ENCODE measurements at regions not wholly inside any gene's neighbourhood (a gene's known extent, or its start where the extent isn't known, plus 50 kb on each side); places are given as distances from the start of the nearest gene placed in this dataset.
A peak's percentile ranks its signal among the peaks of the same experiment; 100 is the strongest.

DNA sequence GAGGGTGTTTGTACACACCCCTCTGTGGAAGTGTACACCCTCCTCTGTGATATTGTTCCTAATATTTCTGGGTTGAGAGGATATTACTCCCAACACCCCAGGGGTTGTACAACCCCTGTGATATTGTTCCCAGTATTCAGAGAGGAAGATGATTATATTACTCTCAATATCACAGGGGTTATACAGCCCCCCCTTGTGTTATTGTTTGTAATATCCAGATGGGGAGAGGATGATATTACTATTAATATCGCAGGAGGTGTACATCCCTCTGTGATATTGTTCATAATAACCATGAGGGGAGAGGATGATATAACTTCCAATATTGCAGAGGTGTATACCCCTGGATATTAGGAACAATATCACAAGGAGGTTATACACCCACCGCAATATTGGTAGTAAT, 566.1 kb upstream of the MIS18BP1 start:
- Histone ChIP-seq H3K9me1 (ENCODE audit: control insufficient read depth, extremely low read depth, insufficient read depth, low read length) (no peaks in the 10 kb centered on the region), H3K4me2 (ENCODE audit: control insufficient read depth, extremely low read depth, insufficient read depth, low read depth, low read length) (no peak overlapping the region), H3K9me3 (ENCODE audit: control insufficient read depth, low read depth, low read length) (no peaks in the 10 kb centered on the region), H3K27ac (ENCODE audit: control insufficient read depth, insufficient read depth, low read length) (no peak overlapping the region), H3K4me1 (ENCODE audit: control insufficient read depth, extremely low read depth, insufficient read depth, low read length) (no peaks in the 10 kb centered on the region), H2AFZ (ENCODE audit: control insufficient read depth, low read length) (no peak overlapping the region), H3K27me3 (ENCODE audit: control insufficient read depth, extremely low read depth, insufficient read depth, low read length) (no peaks in the 10 kb centered on the region), H3K9ac (ENCODE audit: control insufficient read depth, extremely low read depth, insufficient read depth, low read length) (no peak overlapping the region), H3K36me3 (ENCODE audit: control insufficient read depth in 2 of 2, extremely low read depth in 1 of 2, insufficient read depth in 2 of 2, low read length in 2 of 2) (no peaks in the 10 kb centered on the region), H4K20me1 (ENCODE audit: control insufficient read depth, extremely low read depth, insufficient read depth, low read length) (no peaks in the 10 kb centered on the region), H3K4me3 (ENCODE audit: control insufficient read depth in 2 of 3, extremely low read depth in 1 of 3, insufficient read depth in 2 of 3, low read depth in 1 of 3, low read length in 3 of 3) (no peak overlapping the region), H3K79me2 (ENCODE audit: control insufficient read depth, insufficient read depth, low read length) (no peaks in the 10 kb centered on the region)
- TF ChIP-seq, protein P1, sequence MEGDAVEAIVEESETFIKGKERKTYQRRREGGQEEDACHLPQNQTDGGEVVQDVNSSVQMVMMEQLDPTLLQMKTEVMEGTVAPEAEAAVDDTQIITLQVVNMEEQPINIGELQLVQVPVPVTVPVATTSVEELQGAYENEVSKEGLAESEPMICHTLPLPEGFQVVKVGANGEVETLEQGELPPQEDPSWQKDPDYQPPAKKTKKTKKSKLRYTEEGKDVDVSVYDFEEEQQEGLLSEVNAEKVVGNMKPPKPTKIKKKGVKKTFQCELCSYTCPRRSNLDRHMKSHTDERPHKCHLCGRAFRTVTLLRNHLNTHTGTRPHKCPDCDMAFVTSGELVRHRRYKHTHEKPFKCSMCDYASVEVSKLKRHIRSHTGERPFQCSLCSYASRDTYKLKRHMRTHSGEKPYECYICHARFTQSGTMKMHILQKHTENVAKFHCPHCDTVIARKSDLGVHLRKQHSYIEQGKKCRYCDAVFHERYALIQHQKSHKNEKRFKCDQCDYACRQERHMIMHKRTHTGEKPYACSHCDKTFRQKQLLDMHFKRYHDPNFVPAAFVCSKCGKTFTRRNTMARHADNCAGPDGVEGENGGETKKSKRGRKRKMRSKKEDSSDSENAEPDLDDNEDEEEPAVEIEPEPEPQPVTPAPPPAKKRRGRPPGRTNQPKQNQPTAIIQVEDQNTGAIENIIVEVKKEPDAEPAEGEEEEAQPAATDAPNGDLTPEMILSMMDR (optimal IDR thresholded peaks at IDR 0.05 in 1 of 3, IDR thresholded peaks at IDR 0.05 in 1 of 3, conservative IDR thresholded peaks at IDR 0.05 in 1 of 3; ENCODE audit: extremely low read depth in 1 of 3, insufficient read depth in 2 of 3, low read length in 3 of 3) = no peak
- TF ChIP-seq EZH2 (IDR thresholded peaks at IDR 0.05; ENCODE audit: low read length) = no peak
- dilution Hi-C loops (cut with MboI; ENCODE audit: extremely low pct_ligation_motif_present, low sequenced_read_pairs) = no loop called here
- DNase-seq (ENCODE audit: low read depth, low spot score) (no peak), FAIRE-seq (no peak)

DNA sequence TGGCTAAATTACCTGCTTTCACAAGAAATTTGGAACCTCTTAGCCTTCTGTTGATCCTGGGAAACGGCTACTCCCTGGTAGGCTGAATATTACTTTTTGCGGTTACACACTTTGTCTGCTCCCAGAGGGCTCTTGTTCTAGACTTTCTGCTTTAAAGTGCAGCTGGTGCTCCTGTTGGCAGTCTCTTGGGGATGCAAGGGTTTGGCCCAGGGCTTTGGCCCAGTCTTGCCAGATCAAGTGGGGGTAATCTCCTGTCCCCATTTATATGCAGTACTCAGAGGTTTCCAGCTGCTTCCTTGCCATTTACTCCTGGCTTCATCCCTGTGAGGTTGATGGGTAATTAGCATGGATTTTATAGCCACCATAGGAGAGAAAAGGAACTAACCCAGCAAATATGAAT, 558.2 kb upstream of the MIS18BP1 start:
- DNase-seq (ENCODE audit: low read depth, low spot score) (no peak), FAIRE-seq (no peak)
- dilution Hi-C loops (cut with MboI; ENCODE audit: extremely low pct_ligation_motif_present, low sequenced_read_pairs) = no loop called here
- H3K9ac ChIP-seq (ENCODE audit: control insufficient read depth, extremely low read depth, insufficient read depth, low read length) = no peak overlapping the region
- H3K27ac ChIP-seq (ENCODE audit: control insufficient read depth, insufficient read depth, low read length) = no peak overlapping the region
- no peaks in the 10 kb centered on the region for H4K20me1 ChIP-seq (ENCODE audit: control insufficient read depth, extremely low read depth, insufficient read depth, low read length)
- no peak for TF ChIP-seq EZH2 (IDR thresholded peaks at IDR 0.05; ENCODE audit: low read length)
- TF ChIP-seq, protein P1 (optimal IDR thresholded peaks at IDR 0.05 in 1 of 3, IDR thresholded peaks at IDR 0.05 in 1 of 3, conservative IDR thresholded peaks at IDR 0.05 in 1 of 3; ENCODE audit: extremely low read depth in 1 of 3, insufficient read depth in 2 of 3, low read length in 3 of 3) = no peak
- no peaks in the 10 kb centered on the region for H3K9me1 ChIP-seq (ENCODE audit: control insufficient read depth, extremely low read depth, insufficient read depth, low read length)
- peak overlapping the region; percentile 59 for H2AFZ ChIP-seq (ENCODE audit: control insufficient read depth, low read length)
- H3K4me2 ChIP-seq (ENCODE audit: control insufficient read depth, extremely low read depth, insufficient read depth, low read depth, low read length) = no peak overlapping the region
- no peak overlapping the region for H3K4me3 ChIP-seq (ENCODE audit: control insufficient read depth in 2 of 3, extremely low read depth in 1 of 3, insufficient read depth in 2 of 3, low read depth in 1 of 3, low read length in 3 of 3)
- H3K79me2 ChIP-seq (ENCODE audit: control insufficient read depth, insufficient read depth, low read length) = no peaks in the 10 kb centered on the region
- H3K27me3 ChIP-seq (ENCODE audit: control insufficient read depth, extremely low read depth, insufficient read depth, low read length) = no peaks in the 10 kb centered on the region
- H3K36me3 ChIP-seq (ENCODE audit: control insufficient read depth in 2 of 2, extremely low read depth in 1 of 2, insufficient read depth in 2 of 2, low read length in 2 of 2) = no peaks in the 10 kb centered on the region
- peaks cover 3% of the 10 kb centered on the region for H3K4me1 ChIP-seq (ENCODE audit: control insufficient read depth, extremely low read depth, insufficient read depth, low read length)
- no peaks in the 10 kb centered on the region for H3K9me3 ChIP-seq (ENCODE audit: control insufficient read depth, low read depth, low read length)
